ENCODE measurements at regions not wholly inside any gene's neighbourhood (a gene's known extent, or its start where the extent isn't known, plus 50 kb on each side); places are given as distances from the start of the nearest gene placed in this dataset.

GRCh38 chr5:166045961-166046360, 2245.5 kb upstream of the WWC1 start:
- Histone ChIP-seq H3K27ac (ENCODE audit: insufficient read depth, low read length, poor library complexity, severe bottlenecking) (no peak overlapping the region), H3K9me3 (ENCODE audit: control insufficient read depth, low read length) (no peaks in the 10 kb centered on the region), H3K4me1 (ENCODE audit: control insufficient read depth, insufficient read depth, low read length, poor library complexity, severe bottlenecking) (no peaks in the 10 kb centered on the region), H3K27me3 (replicated peaks; ENCODE audit: control insufficient read depth, insufficient read depth, low read length, poor library complexity, severe bottlenecking) (no peaks in the 10 kb centered on the region), H3K36me3 (ENCODE audit: control insufficient read depth, insufficient read depth, low read length) (no peaks in the 10 kb centered on the region), H3K4me3 (ENCODE audit: insufficient read depth, low read depth, low read length, poor library complexity, severe bottlenecking) (no peak overlapping the region)
- DNase-seq, result no peak

DNA sequence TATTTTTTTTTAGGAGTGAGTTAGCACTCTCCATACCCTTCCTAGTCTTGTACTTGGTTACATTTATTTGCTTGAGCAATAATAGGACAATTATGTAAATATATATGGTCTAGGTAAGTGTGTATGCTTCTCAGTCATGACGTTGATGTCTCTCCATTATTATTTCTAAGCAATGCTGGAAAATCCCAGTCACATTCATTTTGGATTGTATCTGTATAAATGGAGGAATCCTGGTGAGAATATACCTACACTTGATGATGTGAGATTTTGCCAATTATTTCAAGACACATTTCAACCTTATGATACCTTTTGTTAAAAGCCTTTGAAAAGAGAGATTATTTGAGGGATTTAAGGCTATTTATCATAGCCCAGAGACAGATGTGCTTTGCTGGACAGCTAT, 2244.5 kb upstream of the WWC1 start:
- Histone ChIP-seq H3K4me1 (ENCODE audit: control insufficient read depth, insufficient read depth, low read length, poor library complexity, severe bottlenecking) (no peaks in the 10 kb centered on the region), H3K27me3 (replicated peaks; ENCODE audit: control insufficient read depth, insufficient read depth, low read length, poor library complexity, severe bottlenecking) (no peaks in the 10 kb centered on the region)

GRCh38 chr5:166050531-166050930, 2240.9 kb upstream of the WWC1 start:
- no peaks in the 10 kb centered on the region for H3K9me3 ChIP-seq (ENCODE audit: control insufficient read depth, low read length)
- no peak overlapping the region for H3K27ac ChIP-seq (ENCODE audit: insufficient read depth, low read length, poor library complexity, severe bottlenecking)
- no peaks in the 10 kb centered on the region for H3K27me3 ChIP-seq (replicated peaks; ENCODE audit: control insufficient read depth, insufficient read depth, low read length, poor library complexity, severe bottlenecking)
- H3K4me3 ChIP-seq (ENCODE audit: insufficient read depth, low read depth, low read length, poor library complexity, severe bottlenecking), result no peak overlapping the region
- H3K4me1 ChIP-seq (ENCODE audit: control insufficient read depth, insufficient read depth, low read length, poor library complexity, severe bottlenecking), result no peaks in the 10 kb centered on the region
- no peak for DNase-seq
- no peaks in the 10 kb centered on the region for H3K36me3 ChIP-seq (ENCODE audit: control insufficient read depth, insufficient read depth, low read length)

More for the DNA sequence above, 2244.5 kb upstream of the WWC1 start:
- no peak for DNase-seq
- Histone ChIP-seq H3K27ac (ENCODE audit: insufficient read depth, low read length, poor library complexity, severe bottlenecking) (no peak overlapping the region), H3K4me3 (ENCODE audit: insufficient read depth, low read depth, low read length, poor library complexity, severe bottlenecking) (no peak overlapping the region), H3K9me3 (ENCODE audit: control insufficient read depth, low read length) (no peaks in the 10 kb centered on the region), H3K36me3 (ENCODE audit: control insufficient read depth, insufficient read depth, low read length) (no peaks in the 10 kb centered on the region)

- Histone ChIP-seq H3K27ac (ENCODE audit: insufficient read depth, low read length, poor library complexity, severe bottlenecking) (no peak overlapping the region), H3K36me3 (ENCODE audit: control insufficient read depth, insufficient read depth, low read length) (no peaks in the 10 kb centered on the region), H3K4me1 (ENCODE audit: control insufficient read depth, insufficient read depth, low read length, poor library complexity, severe bottlenecking) (no peaks in the 10 kb centered on the region), H3K4me3 (ENCODE audit: insufficient read depth, low read depth, low read length, poor library complexity, severe bottlenecking) (no peak overlapping the region), H3K9me3 (ENCODE audit: control insufficient read depth, low read length) (no peaks in the 10 kb centered on the region), H3K27me3 (replicated peaks; ENCODE audit: control insufficient read depth, insufficient read depth, low read length, poor library complexity, severe bottlenecking) (no peaks in the 10 kb centered on the region)
- DNase-seq, result no peak
These were observed 2232.8 kb upstream of the WWC1 start for GRCh38 chr5:166058660-166059059.

- H3K9me3 ChIP-seq (ENCODE audit: control insufficient read depth, low read length), result no peaks in the 10 kb centered on the region
- H3K4me3 ChIP-seq (ENCODE audit: insufficient read depth, low read depth, low read length, poor library complexity, severe bottlenecking), result no peak overlapping the region
- no peak overlapping the region for H3K27ac ChIP-seq (ENCODE audit: insufficient read depth, low read length, poor library complexity, severe bottlenecking)
- no peaks in the 10 kb centered on the region for H3K36me3 ChIP-seq (ENCODE audit: control insufficient read depth, insufficient read depth, low read length)
- no peak for DNase-seq
- no peaks in the 10 kb centered on the region for H3K27me3 ChIP-seq (replicated peaks; ENCODE audit: control insufficient read depth, insufficient read depth, low read length, poor library complexity, severe bottlenecking)
- H3K4me1 ChIP-seq (ENCODE audit: control insufficient read depth, insufficient read depth, low read length, poor library complexity, severe bottlenecking), result no peaks in the 10 kb centered on the region
These were observed 2229.4 kb upstream of the WWC1 start for GRCh38 chr5:166062094-166062493.

- H3K27me3 ChIP-seq (replicated peaks; ENCODE audit: control insufficient read depth, insufficient read depth, low read length, poor library complexity, severe bottlenecking), result no peaks in the 10 kb centered on the region
- H3K36me3 ChIP-seq (ENCODE audit: control insufficient read depth, insufficient read depth, low read length), result no peaks in the 10 kb centered on the region
- no peaks in the 10 kb centered on the region for H3K4me1 ChIP-seq (ENCODE audit: control insufficient read depth, insufficient read depth, low read length, poor library complexity, severe bottlenecking)
- H3K9me3 ChIP-seq (ENCODE audit: control insufficient read depth, low read length), result no peaks in the 10 kb centered on the region
- DNase-seq, result no peak
- H3K4me3 ChIP-seq (ENCODE audit: insufficient read depth, low read depth, low read length, poor library complexity, severe bottlenecking), result no peak overlapping the region
- H3K27ac ChIP-seq (ENCODE audit: insufficient read depth, low read length, poor library complexity, severe bottlenecking), result no peak overlapping the region
These were observed 2228.7 kb upstream of the WWC1 start for GRCh38 chr5:166062719-166063118.

- no peak for DNase-seq
- no peaks in the 10 kb centered on the region for H3K36me3 ChIP-seq (ENCODE audit: control insufficient read depth, insufficient read depth, low read length)
- no peaks in the 10 kb centered on the region for H3K4me1 ChIP-seq (ENCODE audit: control insufficient read depth, insufficient read depth, low read length, poor library complexity, severe bottlenecking)
- no peaks in the 10 kb centered on the region for H3K9me3 ChIP-seq (ENCODE audit: control insufficient read depth, low read length)
- H3K4me3 ChIP-seq (ENCODE audit: insufficient read depth, low read depth, low read length, poor library complexity, severe bottlenecking), result no peak overlapping the region
- no peak overlapping the region for H3K27ac ChIP-seq (ENCODE audit: insufficient read depth, low read length, poor library complexity, severe bottlenecking)
- H3K27me3 ChIP-seq (replicated peaks; ENCODE audit: control insufficient read depth, insufficient read depth, low read length, poor library complexity, severe bottlenecking), result no peaks in the 10 kb centered on the region
These were observed 2228.2 kb upstream of the WWC1 start for GRCh38 chr5:166063261-166063660.

DNA sequence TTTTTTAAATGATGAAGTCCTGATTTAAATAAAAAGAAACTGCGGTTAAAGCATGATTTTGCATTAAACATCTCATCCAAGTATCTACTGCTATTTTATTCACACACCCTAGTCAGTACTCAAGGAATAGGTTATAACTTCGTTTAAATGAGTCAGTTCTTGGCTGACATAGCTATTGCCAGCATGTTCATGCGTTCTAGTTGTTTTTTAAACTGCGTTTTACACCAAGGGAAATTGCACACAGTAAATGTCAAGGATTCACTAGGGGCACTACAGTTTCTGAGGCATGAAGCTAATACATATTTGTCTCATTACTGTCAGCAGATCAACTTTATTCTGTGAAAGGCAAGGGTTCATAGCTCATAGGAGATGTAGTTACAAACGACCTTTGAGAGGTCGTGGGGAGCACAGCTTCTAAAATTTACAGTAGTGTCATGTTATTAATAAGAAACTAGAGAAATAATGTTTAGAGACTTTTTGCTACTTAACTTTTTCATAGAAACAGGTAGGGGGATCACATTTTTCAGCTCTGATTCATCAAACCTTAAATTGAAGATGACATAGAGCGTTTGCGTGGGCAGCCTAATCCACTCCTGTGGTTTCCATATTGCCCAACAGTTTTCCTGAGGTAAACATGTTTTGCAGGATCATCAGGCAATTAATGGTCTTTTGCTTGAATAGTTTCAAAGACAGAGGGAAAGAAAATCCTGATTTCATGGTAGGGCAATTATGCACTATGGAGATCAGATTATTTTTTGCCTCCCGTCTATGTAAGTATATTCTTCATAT, 2222.7 kb upstream of the WWC1 start:
- Histone ChIP-seq H3K4me1 (ENCODE audit: control insufficient read depth, insufficient read depth, low read length, poor library complexity, severe bottlenecking) (no peaks in the 10 kb centered on the region), H3K27me3 (replicated peaks; ENCODE audit: control insufficient read depth, insufficient read depth, low read length, poor library complexity, severe bottlenecking) (no peaks in the 10 kb centered on the region), H3K4me3 (ENCODE audit: insufficient read depth, low read depth, low read length, poor library complexity, severe bottlenecking) (no peak overlapping the region), H3K36me3 (ENCODE audit: control insufficient read depth, insufficient read depth, low read length) (no peaks in the 10 kb centered on the region), H3K27ac (ENCODE audit: insufficient read depth, low read length, poor library complexity, severe bottlenecking) (no peak overlapping the region), H3K9me3 (ENCODE audit: control insufficient read depth, low read length) (no peaks in the 10 kb centered on the region)
- DNase-seq, result no peak

- Histone ChIP-seq H3K36me3 (ENCODE audit: control insufficient read depth, insufficient read depth, low read length) (no peaks in the 10 kb centered on the region), H3K4me1 (ENCODE audit: control insufficient read depth, insufficient read depth, low read length, poor library complexity, severe bottlenecking) (no peaks in the 10 kb centered on the region), H3K27ac (ENCODE audit: insufficient read depth, low read length, poor library complexity, severe bottlenecking) (no peak overlapping the region), H3K9me3 (ENCODE audit: control insufficient read depth, low read length) (no peaks in the 10 kb centered on the region), H3K4me3 (ENCODE audit: insufficient read depth, low read depth, low read length, poor library complexity, severe bottlenecking) (no peak overlapping the region), H3K27me3 (replicated peaks; ENCODE audit: control insufficient read depth, insufficient read depth, low read length, poor library complexity, severe bottlenecking) (no peaks in the 10 kb centered on the region)
- DNase-seq, result no peak
These were observed 2217.4 kb upstream of the WWC1 start for GRCh38 chr5:166073901-166074581.

Data from effector memory CD4-positive, alpha-beta T cell (primary cell).